D721Med (cell line): ENCODE measurements at regions not wholly inside any gene's neighbourhood (a gene's known extent, or its start where the extent isn't known, plus 50 kb on each side); places are given as distances from the start of the nearest gene placed in this dataset.

Source experiments
- DNase-seq: peaks from one replicate; pipeline ENCODE4 v3.0.0; 2011; ENCODE audit warnings: low spot score; ENCODE audit not compliant: insufficient read length
- FAIRE-seq: peaks from 2 replicates; lab custom pipeline; 2011; peaks lifted over from hg19 to GRCh38; lab: Jason Lieb, UNC
- CTCF ChIP-seq: IDR thresholded peaks from 2 replicates; pipeline ENCODE4 v1.5.1; 2012; ENCODE audit warnings: mild to moderate bottlenecking, control low read depth; ENCODE audit not compliant: insufficient read depth; ENCODE audit errors: missing control alignments

- TF ChIP-seq CTCF: no peak
- DNase-seq (no peak), FAIRE-seq (no peak)
These were observed 80.2 kb upstream of the TP63 start for GRCh38 chr3:189551007-189551406.

- TF ChIP-seq CTCF: no peak
- no peak for DNase-seq
- FAIRE-seq: no peak
These were observed 76.2 kb upstream of the TP63 start for GRCh38 chr3:189554868-189555557.

DNA sequence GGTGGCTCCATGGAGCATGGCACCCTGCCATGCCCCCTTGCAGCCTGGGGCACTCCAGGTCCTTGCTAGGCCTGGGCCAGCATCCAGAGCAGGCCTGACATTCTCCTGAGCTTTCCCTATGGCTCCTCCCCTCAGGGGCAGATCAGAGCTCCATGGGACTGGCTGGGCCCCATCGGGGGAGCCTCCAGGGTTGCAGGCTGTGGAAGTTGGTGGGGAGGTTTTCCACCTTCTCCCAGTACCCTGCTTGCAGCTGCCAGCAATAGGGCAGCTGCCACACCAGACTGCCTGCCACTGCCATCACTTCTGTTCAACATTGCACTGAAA, 75.7 kb upstream of the TP63 start:
- no peak for TF ChIP-seq CTCF
- FAIRE-seq (no peak), DNase-seq (no peak)

- DNase-seq: no peak
- TF ChIP-seq CTCF: no peak
- no peak for FAIRE-seq
These were observed 73.4 kb upstream of the TP63 start for GRCh38 chr3:189557824-189558223.

- DNase-seq (no peak), FAIRE-seq (no peak)
- TF ChIP-seq CTCF: no peak
These were observed 69.9 kb upstream of the TP63 start for GRCh38 chr3:189561256-189561655.

DNA sequence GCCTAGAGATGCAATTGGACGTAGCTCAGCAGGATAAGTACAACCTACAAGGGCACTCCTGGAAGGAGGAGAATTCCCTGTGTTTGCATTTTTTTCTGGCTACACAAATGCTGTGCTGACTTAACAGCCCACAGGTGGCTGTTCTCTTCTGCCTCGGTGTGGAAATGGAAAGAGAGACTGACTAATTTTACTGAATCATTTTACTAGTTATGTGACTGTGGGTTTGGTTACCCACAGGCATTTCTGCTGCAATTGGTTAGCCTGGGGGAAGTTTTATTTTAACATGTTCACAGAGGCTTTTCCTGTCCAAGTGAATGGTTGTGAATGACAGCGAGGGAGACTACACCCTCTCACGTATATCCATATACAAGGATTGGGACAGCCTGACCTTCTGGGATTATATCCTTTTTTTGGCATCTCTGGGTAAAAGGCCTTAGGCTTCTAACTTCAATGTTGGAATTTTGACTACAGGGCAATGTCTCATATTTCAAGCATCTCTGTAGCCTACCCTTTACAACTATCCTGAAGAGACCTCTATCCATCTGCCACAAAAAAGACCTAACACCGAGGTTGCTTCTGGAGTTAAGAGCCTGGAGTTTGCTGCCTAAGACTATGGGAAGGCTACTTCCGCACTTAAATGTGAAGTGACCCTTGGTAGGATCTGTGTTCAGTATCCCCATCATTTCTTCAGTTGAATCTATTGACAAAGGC, 67.2 kb upstream of the TP63 start:
- FAIRE-seq: no peak
- DNase-seq: no peak
- no peak for TF ChIP-seq CTCF

DNA sequence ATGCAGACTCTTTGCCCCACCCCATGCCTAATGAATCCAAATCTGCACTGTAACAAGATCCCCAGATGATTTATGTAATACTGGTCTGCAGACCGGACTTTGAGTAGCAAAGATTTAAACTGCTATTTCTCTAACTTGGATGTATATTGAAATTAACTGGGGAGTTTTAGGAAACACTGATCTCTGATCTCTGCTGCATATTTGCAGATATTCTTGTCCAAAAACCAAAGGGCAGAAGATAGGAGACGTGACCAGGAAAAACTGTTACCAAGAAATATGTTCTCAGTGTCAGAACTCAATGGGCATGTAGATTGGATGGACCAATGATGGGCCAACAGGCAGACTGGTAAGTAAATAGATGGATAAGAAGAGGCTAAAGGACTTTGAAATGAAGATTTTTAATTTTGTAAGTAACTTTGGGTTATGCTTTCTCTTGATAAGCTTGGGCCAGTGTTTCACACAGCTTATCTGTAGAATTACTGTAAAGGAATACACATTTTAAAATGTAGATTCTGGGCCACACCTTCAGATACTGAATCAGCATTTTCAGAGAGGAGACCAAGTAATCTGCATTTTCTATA, 64.5 kb upstream of the TP63 start:
- no peak for TF ChIP-seq CTCF
- no peak for DNase-seq
- no peak for FAIRE-seq
